ENCODE measurements at regions not wholly inside any gene's neighbourhood (a gene's known extent, or its start where the extent isn't known, plus 50 kb on each side); places are given as distances from the start of the nearest gene placed in this dataset.
"Not testable (repeated sequence)": the region's sequence is repeated elsewhere in the genome, so short reads cannot be mapped to it uniquely, and the experiment has no call there.

DNA sequence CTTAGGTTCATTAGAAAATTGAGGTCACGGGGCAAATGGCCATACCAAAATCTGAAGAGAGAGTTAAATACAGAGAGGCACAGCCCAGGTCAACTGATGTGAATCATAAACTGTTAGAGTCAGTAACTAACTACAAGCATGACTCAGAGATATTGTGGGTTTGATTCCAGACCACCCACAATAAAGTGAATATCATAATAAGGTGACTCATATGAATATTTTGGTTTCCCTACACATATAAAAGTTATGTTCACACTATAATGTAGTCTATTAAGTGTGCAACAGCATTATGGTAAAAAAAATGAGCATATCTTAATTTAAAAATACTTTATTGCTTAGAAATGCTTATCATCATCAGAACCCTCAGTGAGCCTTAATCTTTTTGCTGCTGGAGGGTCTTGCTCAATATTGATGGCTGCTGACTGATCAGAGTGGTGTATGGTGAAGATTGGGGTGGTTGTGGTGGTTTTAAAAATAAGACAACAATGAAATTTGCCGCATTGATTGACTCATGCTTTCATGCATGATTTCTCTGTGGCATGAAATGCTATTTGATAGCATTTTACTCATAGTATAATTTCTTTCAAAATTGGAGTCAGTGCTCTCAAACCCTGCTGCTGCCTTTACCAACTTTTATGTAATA lies 53.1 kb upstream of the EDIL3 start:
- H3K9ac ChIP-seq (ENCODE audit: low read length): no peak overlapping the region
- H3F3A ChIP-seq (ENCODE audit: insufficient read depth, low read length, poor library complexity, severe bottlenecking): no peaks in the 10 kb centered on the region
- no peak overlapping the region for H3K27ac ChIP-seq (ENCODE audit: low read length)
- no peak overlapping the region for H3K4me2 ChIP-seq (ENCODE audit: low read length)
- no peaks in the 10 kb centered on the region for H4K20me1 ChIP-seq (ENCODE audit: insufficient read depth)
- no peaks in the 10 kb centered on the region for H3K27me3 ChIP-seq (ENCODE audit: insufficient read depth, low read depth, low read length)
- H2AFZ ChIP-seq (ENCODE audit: low read depth, low read length): no peak overlapping the region
- H3K9me2 ChIP-seq (ENCODE audit: insufficient read depth, low read length): no peaks in the 10 kb centered on the region
- H3K9me3 ChIP-seq (ENCODE audit: low read length): no peaks in the 10 kb centered on the region
- H3K79me2 ChIP-seq (replicated peaks; ENCODE audit: insufficient read depth, low read length): no peaks in the 10 kb centered on the region
- H3K4me3 ChIP-seq (ENCODE audit: low read length): no peak overlapping the region
- TF ChIP-seq EZH2 (IDR thresholded peaks at IDR 0.05; ENCODE audit: borderline replicate concordance, insufficient read depth, low read length, poor library complexity, severe bottlenecking): no peak
- TF ChIP-seq, protein P1, sequence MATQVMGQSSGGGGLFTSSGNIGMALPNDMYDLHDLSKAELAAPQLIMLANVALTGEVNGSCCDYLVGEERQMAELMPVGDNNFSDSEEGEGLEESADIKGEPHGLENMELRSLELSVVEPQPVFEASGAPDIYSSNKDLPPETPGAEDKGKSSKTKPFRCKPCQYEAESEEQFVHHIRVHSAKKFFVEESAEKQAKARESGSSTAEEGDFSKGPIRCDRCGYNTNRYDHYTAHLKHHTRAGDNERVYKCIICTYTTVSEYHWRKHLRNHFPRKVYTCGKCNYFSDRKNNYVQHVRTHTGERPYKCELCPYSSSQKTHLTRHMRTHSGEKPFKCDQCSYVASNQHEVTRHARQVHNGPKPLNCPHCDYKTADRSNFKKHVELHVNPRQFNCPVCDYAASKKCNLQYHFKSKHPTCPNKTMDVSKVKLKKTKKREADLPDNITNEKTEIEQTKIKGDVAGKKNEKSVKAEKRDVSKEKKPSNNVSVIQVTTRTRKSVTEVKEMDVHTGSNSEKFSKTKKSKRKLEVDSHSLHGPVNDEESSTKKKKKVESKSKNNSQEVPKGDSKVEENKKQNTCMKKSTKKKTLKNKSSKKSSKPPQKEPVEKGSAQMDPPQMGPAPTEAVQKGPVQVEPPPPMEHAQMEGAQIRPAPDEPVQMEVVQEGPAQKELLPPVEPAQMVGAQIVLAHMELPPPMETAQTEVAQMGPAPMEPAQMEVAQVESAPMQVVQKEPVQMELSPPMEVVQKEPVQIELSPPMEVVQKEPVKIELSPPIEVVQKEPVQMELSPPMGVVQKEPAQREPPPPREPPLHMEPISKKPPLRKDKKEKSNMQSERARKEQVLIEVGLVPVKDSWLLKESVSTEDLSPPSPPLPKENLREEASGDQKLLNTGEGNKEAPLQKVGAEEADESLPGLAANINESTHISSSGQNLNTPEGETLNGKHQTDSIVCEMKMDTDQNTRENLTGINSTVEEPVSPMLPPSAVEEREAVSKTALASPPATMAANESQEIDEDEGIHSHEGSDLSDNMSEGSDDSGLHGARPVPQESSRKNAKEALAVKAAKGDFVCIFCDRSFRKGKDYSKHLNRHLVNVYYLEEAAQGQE (IDR thresholded peaks at IDR 0.05; ENCODE audit: borderline replicate concordance): no peak
- no peaks in the 10 kb centered on the region for H3K36me3 ChIP-seq (ENCODE audit: insufficient read depth, low read length)

DNA sequence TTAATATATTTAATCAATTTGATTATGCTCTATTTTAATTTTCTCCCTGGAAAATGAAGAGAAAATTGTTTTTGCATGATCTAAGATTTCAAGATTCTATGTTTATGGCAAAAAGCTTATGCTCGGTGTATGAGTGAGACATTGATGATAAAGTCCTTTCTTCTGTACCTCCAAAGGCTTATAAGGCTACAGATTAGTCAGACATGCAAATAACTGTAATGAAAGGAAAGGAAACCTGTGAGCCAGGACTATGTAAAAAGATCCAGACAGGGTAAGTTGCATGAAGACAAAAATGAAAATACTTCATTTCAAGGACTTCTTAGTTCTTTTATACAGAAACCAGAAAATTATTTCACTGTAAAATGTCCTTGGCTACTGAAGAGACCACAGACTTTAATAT lies 52.2 kb upstream of the EDIL3 start:
- H3K9ac ChIP-seq (ENCODE audit: low read length): no peak overlapping the region
- H3F3A ChIP-seq (ENCODE audit: insufficient read depth, low read length, poor library complexity, severe bottlenecking): no peaks in the 10 kb centered on the region
- no peaks in the 10 kb centered on the region for H3K9me2 ChIP-seq (ENCODE audit: insufficient read depth, low read length)
- H3K4me2 ChIP-seq (ENCODE audit: low read length): no peak overlapping the region
- no peaks in the 10 kb centered on the region for H3K36me3 ChIP-seq (ENCODE audit: insufficient read depth, low read length)
- no peaks in the 10 kb centered on the region for H4K20me1 ChIP-seq (ENCODE audit: insufficient read depth)
- H3K27me3 ChIP-seq (ENCODE audit: insufficient read depth, low read depth, low read length): no peaks in the 10 kb centered on the region
- TF ChIP-seq EP300 (conservative IDR thresholded peaks at IDR 0.05; ENCODE audit: poor library complexity, severe bottlenecking) (no peak), POLR2AphosphoS5 (IDR thresholded peaks at IDR 0.05) (no peak), TAF1 (IDR thresholded peaks at IDR 0.05; ENCODE audit: low read depth) (no peak), RAD21 (conservative IDR thresholded peaks at IDR 0.05) (no peak), EZH2 (IDR thresholded peaks at IDR 0.05; ENCODE audit: borderline replicate concordance, insufficient read depth, low read length, poor library complexity, severe bottlenecking) (no peak), SMC3 (conservative IDR thresholded peaks at IDR 0.05; ENCODE audit: poor library complexity) (no peak), MXI1 (conservative IDR thresholded peaks at IDR 0.05; ENCODE audit: poor library complexity, severe bottlenecking) (no peak)
- TF ChIP-seq, protein P2, sequence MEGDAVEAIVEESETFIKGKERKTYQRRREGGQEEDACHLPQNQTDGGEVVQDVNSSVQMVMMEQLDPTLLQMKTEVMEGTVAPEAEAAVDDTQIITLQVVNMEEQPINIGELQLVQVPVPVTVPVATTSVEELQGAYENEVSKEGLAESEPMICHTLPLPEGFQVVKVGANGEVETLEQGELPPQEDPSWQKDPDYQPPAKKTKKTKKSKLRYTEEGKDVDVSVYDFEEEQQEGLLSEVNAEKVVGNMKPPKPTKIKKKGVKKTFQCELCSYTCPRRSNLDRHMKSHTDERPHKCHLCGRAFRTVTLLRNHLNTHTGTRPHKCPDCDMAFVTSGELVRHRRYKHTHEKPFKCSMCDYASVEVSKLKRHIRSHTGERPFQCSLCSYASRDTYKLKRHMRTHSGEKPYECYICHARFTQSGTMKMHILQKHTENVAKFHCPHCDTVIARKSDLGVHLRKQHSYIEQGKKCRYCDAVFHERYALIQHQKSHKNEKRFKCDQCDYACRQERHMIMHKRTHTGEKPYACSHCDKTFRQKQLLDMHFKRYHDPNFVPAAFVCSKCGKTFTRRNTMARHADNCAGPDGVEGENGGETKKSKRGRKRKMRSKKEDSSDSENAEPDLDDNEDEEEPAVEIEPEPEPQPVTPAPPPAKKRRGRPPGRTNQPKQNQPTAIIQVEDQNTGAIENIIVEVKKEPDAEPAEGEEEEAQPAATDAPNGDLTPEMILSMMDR (IDR thresholded peaks at IDR 0.05; ENCODE audit: poor library complexity, severe bottlenecking): no peak
- TF ChIP-seq, protein P1 (IDR thresholded peaks at IDR 0.05; ENCODE audit: borderline replicate concordance): no peak
- H3K27ac ChIP-seq (ENCODE audit: low read length): no peak overlapping the region
- no peak overlapping the region for H3K4me3 ChIP-seq (ENCODE audit: low read length)
- no peaks in the 10 kb centered on the region for H3K9me3 ChIP-seq (ENCODE audit: low read length)
- no peak overlapping the region for H2AFZ ChIP-seq (ENCODE audit: low read depth, low read length)
- no peaks in the 10 kb centered on the region for H3K79me2 ChIP-seq (replicated peaks; ENCODE audit: insufficient read depth, low read length)

DNA sequence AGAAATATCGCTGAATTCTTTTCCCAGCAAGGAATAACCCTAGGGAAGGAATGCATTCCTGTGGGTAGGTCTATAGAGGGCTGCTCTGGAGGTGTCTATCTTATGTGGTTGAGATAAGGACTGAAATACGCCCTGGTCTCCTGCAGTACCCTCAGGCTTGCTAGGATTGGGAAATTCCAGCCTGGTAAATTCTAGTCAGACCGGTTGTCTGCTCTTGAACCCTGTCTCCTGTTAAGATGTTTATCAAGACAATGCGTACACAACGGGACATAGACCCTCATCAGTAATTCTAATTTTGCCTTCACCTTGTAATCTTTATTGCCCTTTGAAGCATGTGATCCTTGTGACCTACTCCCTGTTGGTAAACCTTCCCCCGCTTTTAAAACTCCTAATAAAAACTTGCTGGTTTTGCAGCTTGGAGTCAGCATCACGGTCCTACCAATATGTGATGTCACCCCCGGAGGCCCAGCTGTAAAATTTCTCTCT lies 51.2 kb upstream of the EDIL3 start:
- not testable (repeated sequence) for H3K36me3 ChIP-seq (ENCODE audit: insufficient read depth, low read length); H3K27ac ChIP-seq (ENCODE audit: low read length); H3K79me2 ChIP-seq (replicated peaks; ENCODE audit: insufficient read depth, low read length); H3K27me3 ChIP-seq (ENCODE audit: insufficient read depth, low read depth, low read length); H3K9me2 ChIP-seq (ENCODE audit: insufficient read depth, low read length); H4K20me1 ChIP-seq (ENCODE audit: insufficient read depth); H3K9ac ChIP-seq (ENCODE audit: low read length); H3K9me3 ChIP-seq (ENCODE audit: low read length); H3K4me3 ChIP-seq (ENCODE audit: low read length); H2AFZ ChIP-seq (ENCODE audit: low read depth, low read length); H3K4me2 ChIP-seq (ENCODE audit: low read length); H3F3A ChIP-seq (ENCODE audit: insufficient read depth, low read length, poor library complexity, severe bottlenecking)

Measured in neural cell (in vitro differentiated cells).